Stomach (tissue), 4 donors: ENCODE measurements at regions not wholly inside any gene's neighbourhood (a gene's known extent, or its start where the extent isn't known, plus 50 kb on each side); places are given as distances from the start of the nearest gene placed in this dataset.

ENCODE experiments used
- CTCF ChIP-seq, 7 experiments: fragments of 450-650 bp in 4 of 7; fragments of 200-600 bp in 3 of 7; sonication (generic) in 3 of 7; IDR thresholded peaks; one replicate each; pipeline ENCODE4 v1.5.1; 2016 to 2019; ENCODE audit warnings: antibody characterized with exemption in 7 of 7, control low read depth in 2 of 7, mild to moderate bottlenecking in 1 of 7
- EP300 ChIP-seq: sonication (generic); formaldehyde crosslinking; IDR thresholded peaks from one replicate; pipeline ENCODE4 v1.6.1; 2017; ENCODE audit warnings: antibody characterized with exemption
- POLR2A ChIP-seq, 4 donors: fragments of 450-650 bp; IDR thresholded peaks; one replicate each; pipeline ENCODE4 v1.6.1; 2016; ENCODE audit warnings: antibody characterized with exemption in 4 of 4, control low read depth in 2 of 4, mild to moderate bottlenecking in 1 of 4, moderate library complexity in 1 of 4
- POLR2AphosphoS5 ChIP-seq, 3 donors: sonication (generic); formaldehyde crosslinking; IDR thresholded peaks; one replicate each; pipeline ENCODE4 v1.6.1; 2016; ENCODE audit warnings: antibody characterized with exemption in 3 of 3

- TF ChIP-seq CTCF (IDR thresholded peaks at IDR 0.05): no peak
- TF ChIP-seq POLR2AphosphoS5 (IDR thresholded peaks at IDR 0.05): no peak
- TF ChIP-seq POLR2A (IDR thresholded peaks at IDR 0.05): no peak
- no peak for TF ChIP-seq EP300
Measured at GRCh38 chr4:79700356-79700755, 292.3 kb upstream of the GK2 start.
